T-cell (primary cell): ENCODE measurements at regions not wholly inside any gene's neighbourhood (a gene's known extent, or its start where the extent isn't known, plus 50 kb on each side); places are given as distances from the start of the nearest gene placed in this dataset.

ENCODE experiments used
- ATAC-seq, 4 experiments: fragments of 200-7000 bp in 3 of 4; fragments of 150-1000 bp in 1 of 4; cut with Tn5 transposase; replicated peaks in 1 of 4; 1 replicate in 3 of 4; 2 replicates in 1 of 4; pipeline ENCODE4 v1.10.0; 2021; ENCODE audit warnings: moderate library complexity in 3 of 4, mild to moderate bottlenecking in 2 of 4, moderate number of reproducible peaks in 1 of 4
- CTCF ChIA-PET, 2 donors: fragments of 300-600 bp; sonication (Branson Sonifier 250); formaldehyde crosslinking; loops; one replicate each; lab custom pipeline; 2022; ENCODE audit warnings: antibody characterized with exemption in 2 of 2; lab: Charles Lee
- POLR2A ChIA-PET, 2 donors: fragments of 300-600 bp; sonication (Branson Sonifier 250); formaldehyde crosslinking; loops; one replicate each; lab custom pipeline; 2022; ENCODE audit warnings: antibody characterized with exemption in 2 of 2; lab: Charles Lee
- DNase-seq, 35 experiments: peaks; one replicate each; pipeline versions ENCODE4 v3.0.0 to v3.0.0-alpha.2; 2013 to 2023
- H3K27ac ChIP-seq: one replicate; pipeline ENCODE4 v1.5.1; 2013; ENCODE audit warnings: low read length
- H3K27me3 ChIP-seq, 2 experiments: replicated peaks in 1 of 2; 1 replicate in 1 of 2; 2 replicates in 1 of 2; pipeline versions ENCODE4 v1.6.1 to v1.7.0; 2013; ENCODE audit warnings: low read length in 1 of 2, mixed read lengths in 1 of 2; ENCODE audit not compliant: control insufficient read depth in 2 of 2, insufficient read depth in 2 of 2; ENCODE audit errors: extremely low read depth in 1 of 2
- H3K36me3 ChIP-seq, 2 donors: 1 replicate in 1 of 2; 2 replicates in 1 of 2; pipeline versions ENCODE4 v1.6.1 to v1.7.0; 2013; ENCODE audit warnings: low read length in 1 of 2; ENCODE audit not compliant: control insufficient read depth in 2 of 2, insufficient read depth in 1 of 2; ENCODE audit errors: extremely low read depth in 1 of 2
- H3K4me1 ChIP-seq, 2 experiments: 1 replicate in 1 of 2; 2 replicates in 1 of 2; pipeline versions ENCODE4 v1.6.1 to v1.7.0; 2013; ENCODE audit warnings: low read length in 2 of 2, mixed read lengths in 1 of 2; ENCODE audit not compliant: insufficient read depth in 2 of 2, control insufficient read depth in 1 of 2; ENCODE audit errors: extremely low read depth in 1 of 2
- H3K4me3 ChIP-seq, 2 donors: 1 replicate in 1 of 2; 2 replicates in 1 of 2; pipeline versions ENCODE4 v1.5.1 to v1.7.0; 2013; ENCODE audit warnings: mild to moderate bottlenecking in 2 of 2, low read length in 1 of 2, moderate library complexity in 1 of 2; ENCODE audit not compliant: control insufficient read depth in 1 of 2; ENCODE audit errors: extremely low read depth in 1 of 2
- H3K9me3 ChIP-seq: 2 replicates; pipeline ENCODE4 v1.7.0; 2013
- H3K27ac Mint-ChIP-seq, 2 donors: one replicate each; pipeline ENCODE4 v1.8.0; 2020 to 2021; ENCODE audit warnings: mild to moderate bottlenecking in 2 of 2, mixed read lengths in 2 of 2
- H3K27me3 Mint-ChIP-seq, 2 donors: one replicate each; pipeline ENCODE4 v1.8.0; 2021 to 2022; ENCODE audit warnings: mixed read lengths in 2 of 2
- H3K36me3 Mint-ChIP-seq: one replicate; pipeline ENCODE4 v1.8.0; 2021; ENCODE audit warnings: mixed read lengths
- H3K4me1 Mint-ChIP-seq, 3 donors: one replicate each; pipeline ENCODE4 v1.8.0; 2020 to 2022; ENCODE audit warnings: mixed read lengths in 3 of 3, mild to moderate bottlenecking in 1 of 3
- H3K4me3 Mint-ChIP-seq, 3 donors: one replicate each; pipeline ENCODE4 v1.8.0; 2020 to 2022; ENCODE audit warnings: mild to moderate bottlenecking in 3 of 3, mixed read lengths in 3 of 3, moderate library complexity in 3 of 3
- H3K9me3 Mint-ChIP-seq, 3 donors: one replicate each; pipeline ENCODE4 v1.8.0; 2020 to 2022; ENCODE audit warnings: mixed read lengths in 3 of 3
- WGBS: methylation state at CpG from one replicate; pipeline ENCODE4 v1.1.5; 2013; ENCODE audit warnings: missing lambda C conversion rate; ENCODE audit not compliant: insufficient coverage; 5-methylcytosine and 5-hydroxymethylcytosine counted together

GRCh38 chr9:71552480-71552879, 215.8 kb downstream of the CEMIP2 start:
- H3K4me1 ChIP-seq, result no peaks in the 10 kb centered on the region
- ATAC-seq, result no peak
- Mint-ChIP-seq H3K9me3 (no peaks in the 10 kb centered on the region), H3K27me3 (peaks cover 41 to 42% of the 10 kb centered on the region in 2 donors), H3K36me3 (no peaks in the 10 kb centered on the region), H3K27ac (no peak overlapping the region), H3K4me3 (no peak overlapping the region), H3K4me1 (peaks cover 0 to 6% (median 0%) of the 10 kb centered on the region in 3 donors)
- DNase-seq, result no peak
- no peak overlapping the region for H3K27ac ChIP-seq
- CTCF ChIA-PET, result interaction anchor here in 1 of 2 donors (0.6 kb wide), 1 partner anchor 22 kb away, joined by 5 read pairs; no protein-coding TSS in a partner anchor
- POLR2A ChIA-PET, result interaction anchor here in 1 of 2 donors (0.6 kb wide), 1 partner anchor 34 kb away, joined by 4 read pairs; no protein-coding TSS in a partner anchor
- no peaks in the 10 kb centered on the region for H3K9me3 ChIP-seq
- H3K4me3 ChIP-seq, result no peak overlapping the region
- peaks cover 0 to 3% of the 10 kb centered on the region in 2 experiments for H3K27me3 ChIP-seq
- 0% methylated on average over 2 of the region's 7 CpGs for WGBS
- no peaks in the 10 kb centered on the region for H3K36me3 ChIP-seq

GRCh38 chr9:71549023-71549422, 219.3 kb downstream of the CEMIP2 start:
- Mint-ChIP-seq H3K36me3 (no peaks in the 10 kb centered on the region), H3K4me3 (no peak overlapping the region), H3K9me3 (no peaks in the 10 kb centered on the region), H3K27ac (no peak overlapping the region), H3K4me1 (peaks cover 0 to 6% (median 0%) of the 10 kb centered on the region in 3 donors), H3K27me3 (peaks cover 34 to 37% of the 10 kb centered on the region in 2 donors)
- H3K27ac ChIP-seq, result no peak overlapping the region
- H3K4me3 ChIP-seq, result no peak overlapping the region
- ATAC-seq (no peak), DNase-seq (no peak)
- H3K4me1 ChIP-seq, result no peaks in the 10 kb centered on the region
- H3K36me3 ChIP-seq, result no peaks in the 10 kb centered on the region
- ChIA-PET POLR2A (no interaction called here), CTCF (no interaction called here)
- H3K9me3 ChIP-seq, result no peaks in the 10 kb centered on the region
- no CpG with 5 or more reads among the region's 2 CpGs for WGBS
- H3K27me3 ChIP-seq, result peaks cover 0 to 3% of the 10 kb centered on the region in 2 experiments

GRCh38 chr9:71544464-71544863, 223.8 kb downstream of the CEMIP2 start:
- H3K27me3 Mint-ChIP-seq, result peaks cover 23 to 28% of the 10 kb centered on the region in 2 donors
- POLR2A ChIA-PET, result no interaction called here
- no peaks in the 10 kb centered on the region for H3K4me1 ChIP-seq
- WGBS, result 80% methylated on average over 2 of the region's 4 CpGs
- peaks cover 0 to 3% of the 10 kb centered on the region in 2 experiments for H3K27me3 ChIP-seq
- no peak for ATAC-seq
- H3K36me3 Mint-ChIP-seq, result no peaks in the 10 kb centered on the region
- no peaks in the 10 kb centered on the region for H3K36me3 ChIP-seq
- H3K9me3 ChIP-seq, result no peaks in the 10 kb centered on the region
- no peaks in the 10 kb centered on the region for H3K9me3 Mint-ChIP-seq
- no peaks in the 10 kb centered on the region for H3K4me1 Mint-ChIP-seq
- H3K4me3 ChIP-seq, result no peak overlapping the region
- no peak overlapping the region for H3K27ac ChIP-seq
- DNase-seq, result no peak
- H3K4me3 Mint-ChIP-seq, result no peak overlapping the region
- H3K27ac Mint-ChIP-seq, result no peak overlapping the region
- CTCF ChIA-PET, result no interaction called here

GRCh38 chr9:71541436-71541835, 226.9 kb downstream of the CEMIP2 start:
- Mint-ChIP-seq H3K4me3 (no peak overlapping the region), H3K4me1 (no peaks in the 10 kb centered on the region), H3K36me3 (no peaks in the 10 kb centered on the region), H3K27ac (no peak overlapping the region), H3K9me3 (no peaks in the 10 kb centered on the region), H3K27me3 (peaks cover 18 to 19% of the 10 kb centered on the region in 2 donors)
- POLR2A ChIA-PET, result no interaction called here
- DNase-seq (no peak), ATAC-seq (no peak)
- H3K27me3 ChIP-seq, result peaks cover 0 to 3% of the 10 kb centered on the region in 2 experiments
- H3K4me1 ChIP-seq, result no peaks in the 10 kb centered on the region
- H3K27ac ChIP-seq, result no peak overlapping the region
- H3K4me3 ChIP-seq, result no peak overlapping the region
- WGBS, result no CpG with 5 or more reads among the region's 2 CpGs
- no peaks in the 10 kb centered on the region for H3K36me3 ChIP-seq
- no peaks in the 10 kb centered on the region for H3K9me3 ChIP-seq
- CTCF ChIA-PET, result interaction anchor here in 1 of 2 donors (1.0 kb wide), 1 partner anchor 14 kb away, joined by 3 read pairs; no protein-coding TSS in a partner anchor

- Mint-ChIP-seq H3K4me1 (no peaks in the 10 kb centered on the region), H3K36me3 (no peaks in the 10 kb centered on the region), H3K27me3 (peaks cover 10 to 24% of the 10 kb centered on the region in 2 donors), H3K9me3 (no peaks in the 10 kb centered on the region), H3K27ac (no peak overlapping the region), H3K4me3 (no peak overlapping the region)
- Histone ChIP-seq H3K4me1 (no peaks in the 10 kb centered on the region), H3K27me3 (peaks cover 0 to 4% of the 10 kb centered on the region in 2 experiments), H3K4me3 (no peak overlapping the region), H3K9me3 (no peaks in the 10 kb centered on the region), H3K36me3 (no peaks in the 10 kb centered on the region), H3K27ac (no peak overlapping the region)
- WGBS, result 87% methylated on average over 8 of the region's 16 CpGs
- no peak for ATAC-seq
- ChIA-PET POLR2A (interaction anchor here in 1 of 2 donors (0.7 kb wide), 1 partner anchor 494 kb away, joined by 4 read pairs; no protein-coding TSS in a partner anchor), CTCF (no interaction called here)
- DNase-seq, result no peak
Observed at GRCh38 chr9:71524996-71525580, 243.2 kb downstream of the CEMIP2 start.

- WGBS, result 80% methylated on average over 1 of the region's 1 CpG
- H3K4me1 ChIP-seq, result no peaks in the 10 kb centered on the region
- H3K9me3 Mint-ChIP-seq, result no peaks in the 10 kb centered on the region
- CTCF ChIA-PET, result no interaction called here
- no peak overlapping the region for H3K27ac ChIP-seq
- DNase-seq (no peak), ATAC-seq (no peak)
- H3K9me3 ChIP-seq, result no peaks in the 10 kb centered on the region
- no peaks in the 10 kb centered on the region for H3K36me3 ChIP-seq
- peaks cover 0 to 4% of the 10 kb centered on the region in 2 experiments for H3K27me3 ChIP-seq
- H3K27ac Mint-ChIP-seq, result no peak overlapping the region
- no peak overlapping the region for H3K4me3 ChIP-seq
- H3K27me3 Mint-ChIP-seq, result peaks cover 13 to 27% of the 10 kb centered on the region in 2 donors
- H3K4me3 Mint-ChIP-seq, result no peak overlapping the region
- H3K4me1 Mint-ChIP-seq, result no peaks in the 10 kb centered on the region
- POLR2A ChIA-PET, result no interaction called here
- no peaks in the 10 kb centered on the region for H3K36me3 Mint-ChIP-seq
Observed at GRCh38 chr9:71524516-71524915, 243.8 kb downstream of the CEMIP2 start.
